ENCODE measurements at regions not wholly inside any gene's neighbourhood (a gene's known extent, or its start where the extent isn't known, plus 50 kb on each side); places are given as distances from the start of the nearest gene placed in this dataset.

DNA sequence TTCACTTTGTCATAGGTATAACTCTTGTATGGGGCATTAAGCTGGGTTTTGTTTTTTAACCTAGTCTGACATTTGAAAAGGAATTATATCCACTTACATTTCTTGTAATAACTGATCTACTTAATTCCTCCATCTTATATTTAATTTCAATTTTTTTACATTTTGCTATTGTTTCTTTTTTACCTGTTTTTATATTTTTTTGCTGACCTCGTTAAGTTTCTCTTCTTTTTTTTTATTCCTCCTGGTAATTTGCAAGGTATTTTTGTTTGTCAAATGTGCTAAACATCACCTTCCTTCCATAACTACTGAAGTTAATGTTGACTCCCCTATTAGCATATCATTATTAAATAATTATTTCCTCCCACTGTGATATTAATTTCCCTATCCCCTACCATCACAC lies 87.7 kb upstream of the NR2F2 start:
- TF ChIP-seq, protein P1, sequence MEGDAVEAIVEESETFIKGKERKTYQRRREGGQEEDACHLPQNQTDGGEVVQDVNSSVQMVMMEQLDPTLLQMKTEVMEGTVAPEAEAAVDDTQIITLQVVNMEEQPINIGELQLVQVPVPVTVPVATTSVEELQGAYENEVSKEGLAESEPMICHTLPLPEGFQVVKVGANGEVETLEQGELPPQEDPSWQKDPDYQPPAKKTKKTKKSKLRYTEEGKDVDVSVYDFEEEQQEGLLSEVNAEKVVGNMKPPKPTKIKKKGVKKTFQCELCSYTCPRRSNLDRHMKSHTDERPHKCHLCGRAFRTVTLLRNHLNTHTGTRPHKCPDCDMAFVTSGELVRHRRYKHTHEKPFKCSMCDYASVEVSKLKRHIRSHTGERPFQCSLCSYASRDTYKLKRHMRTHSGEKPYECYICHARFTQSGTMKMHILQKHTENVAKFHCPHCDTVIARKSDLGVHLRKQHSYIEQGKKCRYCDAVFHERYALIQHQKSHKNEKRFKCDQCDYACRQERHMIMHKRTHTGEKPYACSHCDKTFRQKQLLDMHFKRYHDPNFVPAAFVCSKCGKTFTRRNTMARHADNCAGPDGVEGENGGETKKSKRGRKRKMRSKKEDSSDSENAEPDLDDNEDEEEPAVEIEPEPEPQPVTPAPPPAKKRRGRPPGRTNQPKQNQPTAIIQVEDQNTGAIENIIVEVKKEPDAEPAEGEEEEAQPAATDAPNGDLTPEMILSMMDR (conservative IDR thresholded peaks at IDR 0.05 in 1 of 2, IDR thresholded peaks at IDR 0.05 in 1 of 2; ENCODE audit: low read depth in 1 of 2, low read length in 2 of 2), result no peak
- TF ChIP-seq EZH2 (IDR thresholded peaks at IDR 0.05; ENCODE audit: low read length, missing control alignments), result no peak

All from fibroblast of lung (primary cell).